DND-41 (cell line): ENCODE measurements at regions not wholly inside any gene's neighbourhood (a gene's known extent, or its start where the extent isn't known, plus 50 kb on each side); places are given as distances from the start of the nearest gene placed in this dataset.
"Not testable (repeated sequence)": the region's sequence is repeated elsewhere in the genome, so short reads cannot be mapped to it uniquely, and the experiment has no call there.

Experiments
- ATAC-seq: fragments of 200-7000 bp; cut with Tn5 transposase; 3 replicates; pipeline ENCODE4 v1.9.1; 2021; ENCODE audit warnings: low read depth; ENCODE audit not compliant: insufficient read depth
- DNase-seq: peaks from one replicate; pipeline ENCODE4 v3.0.0-alpha.2; 2020
- H2AFZ ChIP-seq: 2 replicates; pipeline ENCODE4 v1.6.0; 2012; ENCODE audit warnings: low read depth, low read length
- H3K27ac ChIP-seq: 2 replicates; pipeline ENCODE4 v1.5.1; 2012; ENCODE audit warnings: low read length, inconsistent platforms
- H3K27me3 ChIP-seq: fragments of 200-600 bp; sonication (generic); 2 replicates; pipeline ENCODE4 v1.6.0; 2012; ENCODE audit warnings: low read length, mild to moderate bottlenecking, inconsistent platforms; ENCODE audit not compliant: insufficient read depth, poor library complexity
- H3K36me3 ChIP-seq: 2 replicates; pipeline ENCODE4 v1.5.1; 2012; ENCODE audit warnings: low read length, inconsistent platforms; ENCODE audit not compliant: insufficient read depth
- H3K4me1 ChIP-seq: 2 replicates; pipeline ENCODE4 v1.5.1; 2012; ENCODE audit warnings: mild to moderate bottlenecking, low read length; ENCODE audit not compliant: insufficient read depth
- H3K4me2 ChIP-seq: 2 replicates; pipeline ENCODE4 v1.6.0; 2012; ENCODE audit warnings: mild to moderate bottlenecking, moderate library complexity, low read length, inconsistent platforms; ENCODE audit not compliant: insufficient read depth
- H3K4me3 ChIP-seq, 2 experiments: fragments of 200-600 bp in 1 of 2; shearing (Covaris generic) in 1 of 2; 2 replicates each; pipeline ENCODE4 v1.5.1; 2012 to 2016; ENCODE audit warnings: inconsistent platforms in 2 of 2, low read length in 2 of 2, mild to moderate bottlenecking in 2 of 2, low read depth in 1 of 2, moderate library complexity in 1 of 2
- H3K79me2 ChIP-seq: 2 replicates; pipeline ENCODE4 v1.6.0; 2012; ENCODE audit warnings: low read length, inconsistent platforms; ENCODE audit not compliant: insufficient read depth
- H3K9ac ChIP-seq: 2 replicates; pipeline ENCODE4 v1.6.0; 2012; ENCODE audit warnings: low read depth, mild to moderate bottlenecking, inconsistent platforms, low read length, moderate library complexity
- H3K9me3 ChIP-seq: 2 replicates; pipeline ENCODE4 v1.5.1; 2012; ENCODE audit warnings: low read length, moderate library complexity, mild to moderate bottlenecking, inconsistent platforms; ENCODE audit not compliant: insufficient read depth, severe bottlenecking
- H4K20me1 ChIP-seq: 2 replicates; pipeline ENCODE4 v1.6.0; 2012; ENCODE audit warnings: low read length; ENCODE audit not compliant: insufficient read depth
- EZH2 ChIP-seq: IDR thresholded peaks from 3 replicates; pipeline ENCODE4 v1.6.1; 2012; ENCODE audit warnings: borderline replicate concordance, low read depth, mild to moderate bottlenecking, moderate library complexity, low read length, inconsistent platforms; ENCODE audit not compliant: severe bottlenecking
- TF ChIP-seq, protein P1 (sequence below): IDR thresholded peaks from 2 replicates; pipeline ENCODE4 v1.5.1; 2012; ENCODE audit warnings: borderline replicate concordance, low read length, moderate library complexity, mild to moderate bottlenecking; ENCODE audit not compliant: poor library complexity, severe bottlenecking; ENCODE audit errors: extremely low read depth

DNA sequence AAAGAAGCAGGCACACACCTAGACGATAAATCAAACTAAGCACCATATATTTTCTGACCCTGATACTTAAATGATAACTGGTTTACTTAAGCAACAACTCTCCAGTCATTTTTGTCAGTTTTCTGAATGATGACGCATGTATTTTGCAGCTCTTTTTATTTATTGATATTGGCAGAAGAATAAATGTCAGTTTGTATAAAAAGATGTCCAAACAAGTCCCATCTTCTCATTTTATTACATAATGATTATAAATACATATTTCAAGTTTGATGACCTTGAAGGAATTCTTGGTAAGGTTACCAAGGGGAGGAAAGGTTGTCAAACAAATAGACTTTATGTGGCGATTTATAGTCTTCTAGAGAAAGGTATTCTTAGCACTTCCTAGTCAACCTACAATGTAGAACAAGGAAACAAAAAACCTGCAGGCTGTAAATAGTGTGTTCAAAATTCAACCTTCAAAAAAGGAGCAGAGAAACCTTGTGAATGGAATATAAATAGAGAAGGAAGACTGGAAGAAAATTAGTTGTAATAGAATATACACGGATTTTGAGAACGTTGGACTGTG lies 190.7 kb downstream of the JRKL start:
- ATAC-seq (no peak), DNase-seq (no peak)

DNA sequence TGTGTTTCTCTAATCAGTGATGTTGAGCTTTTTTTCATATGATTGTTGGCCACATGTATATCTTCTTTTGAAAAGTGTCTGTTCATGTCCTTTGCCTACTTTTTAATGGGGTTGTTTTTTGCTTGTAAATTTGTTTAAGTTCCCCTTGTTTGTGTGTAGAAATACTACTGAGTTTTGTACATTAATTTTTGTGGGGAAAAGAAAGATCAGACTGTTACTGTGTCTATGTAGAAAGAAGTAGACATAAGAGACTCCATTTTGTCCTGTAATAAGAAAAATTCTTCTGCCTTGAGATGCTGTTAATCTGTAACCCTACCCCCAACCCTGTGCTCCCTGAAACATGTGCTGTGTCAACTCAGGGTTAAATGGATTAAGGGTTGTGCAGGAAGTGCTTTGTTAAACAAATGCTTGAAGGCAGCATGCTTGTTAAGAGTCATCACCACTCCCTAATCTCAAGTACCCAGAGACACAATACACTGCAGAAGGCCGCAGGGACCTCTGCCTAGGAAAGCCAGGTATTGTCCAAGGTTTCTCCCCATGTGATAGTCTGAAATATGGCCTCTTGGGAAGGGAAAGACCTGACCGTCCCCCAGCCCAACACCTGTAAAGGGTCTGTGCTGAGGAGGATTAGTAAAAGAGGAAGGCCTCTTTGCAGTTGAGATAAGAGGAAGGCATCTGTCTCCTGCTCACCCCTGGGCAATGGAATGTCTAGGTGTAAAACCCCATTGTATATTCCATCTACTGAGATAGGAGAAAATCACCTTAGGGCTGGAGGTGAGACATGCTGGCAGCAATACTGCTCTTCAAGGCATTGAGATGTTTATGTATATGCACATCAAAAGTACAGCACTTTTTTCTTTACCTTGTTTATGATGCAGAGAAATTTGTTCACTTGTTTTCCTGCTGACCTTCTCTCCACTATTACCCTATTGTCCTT lies 196.4 kb downstream of the JRKL start:
- H3K36me3 ChIP-seq, H3K27me3 ChIP-seq, H3K27ac ChIP-seq, H2AFZ ChIP-seq, ATAC-seq, H3K4me3 ChIP-seq, H4K20me1 ChIP-seq, DNase-seq, H3K4me2 ChIP-seq, H3K9me3 ChIP-seq, H3K79me2 ChIP-seq, H3K4me1 ChIP-seq, H3K9ac ChIP-seq: not testable (repeated sequence)

More for the DNA sequence above, 190.7 kb downstream of the JRKL start:
- no peak overlapping the region for H3K4me2 ChIP-seq
- no peaks in the 10 kb centered on the region for H4K20me1 ChIP-seq
- no peak overlapping the region for H3K9ac ChIP-seq
- TF ChIP-seq, protein P1, sequence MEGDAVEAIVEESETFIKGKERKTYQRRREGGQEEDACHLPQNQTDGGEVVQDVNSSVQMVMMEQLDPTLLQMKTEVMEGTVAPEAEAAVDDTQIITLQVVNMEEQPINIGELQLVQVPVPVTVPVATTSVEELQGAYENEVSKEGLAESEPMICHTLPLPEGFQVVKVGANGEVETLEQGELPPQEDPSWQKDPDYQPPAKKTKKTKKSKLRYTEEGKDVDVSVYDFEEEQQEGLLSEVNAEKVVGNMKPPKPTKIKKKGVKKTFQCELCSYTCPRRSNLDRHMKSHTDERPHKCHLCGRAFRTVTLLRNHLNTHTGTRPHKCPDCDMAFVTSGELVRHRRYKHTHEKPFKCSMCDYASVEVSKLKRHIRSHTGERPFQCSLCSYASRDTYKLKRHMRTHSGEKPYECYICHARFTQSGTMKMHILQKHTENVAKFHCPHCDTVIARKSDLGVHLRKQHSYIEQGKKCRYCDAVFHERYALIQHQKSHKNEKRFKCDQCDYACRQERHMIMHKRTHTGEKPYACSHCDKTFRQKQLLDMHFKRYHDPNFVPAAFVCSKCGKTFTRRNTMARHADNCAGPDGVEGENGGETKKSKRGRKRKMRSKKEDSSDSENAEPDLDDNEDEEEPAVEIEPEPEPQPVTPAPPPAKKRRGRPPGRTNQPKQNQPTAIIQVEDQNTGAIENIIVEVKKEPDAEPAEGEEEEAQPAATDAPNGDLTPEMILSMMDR: no peak
- TF ChIP-seq EZH2: no peak
- no peaks in the 10 kb centered on the region for H3K27me3 ChIP-seq
- H3K4me3 ChIP-seq: no peak overlapping the region
- H3K79me2 ChIP-seq: no peaks in the 10 kb centered on the region
- H3K27ac ChIP-seq: no peak overlapping the region
- H2AFZ ChIP-seq: no peak overlapping the region
- no peaks in the 10 kb centered on the region for H3K36me3 ChIP-seq
- no peaks in the 10 kb centered on the region for H3K4me1 ChIP-seq
- H3K9me3 ChIP-seq: no peaks in the 10 kb centered on the region

DNA sequence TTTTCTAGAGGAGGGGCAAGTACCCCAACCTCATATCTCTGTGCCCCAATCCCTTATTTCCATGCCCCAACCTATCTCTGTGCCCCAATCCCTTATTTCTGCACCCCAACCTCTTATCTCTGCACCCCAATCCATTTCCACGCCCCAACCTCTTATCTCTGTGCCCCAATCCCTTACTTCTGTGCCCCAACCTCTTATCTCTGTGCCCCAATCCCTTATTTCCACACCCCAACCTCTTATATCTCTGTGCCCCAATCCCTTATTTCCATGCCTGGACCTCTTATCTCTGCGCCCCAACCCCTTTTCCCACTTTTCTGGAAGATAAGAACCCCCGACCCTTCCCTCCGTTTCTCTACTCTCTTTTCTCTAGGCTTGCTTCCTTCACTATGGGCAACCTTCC lies 199.0 kb downstream of the JRKL start:
- H3K27ac ChIP-seq, H3K4me3 ChIP-seq, H3K9ac ChIP-seq, H3K4me1 ChIP-seq, H2AFZ ChIP-seq, H3K79me2 ChIP-seq, ATAC-seq, H3K9me3 ChIP-seq, H3K36me3 ChIP-seq, DNase-seq, H4K20me1 ChIP-seq, H3K4me2 ChIP-seq, H3K27me3 ChIP-seq: not testable (repeated sequence)

DNA sequence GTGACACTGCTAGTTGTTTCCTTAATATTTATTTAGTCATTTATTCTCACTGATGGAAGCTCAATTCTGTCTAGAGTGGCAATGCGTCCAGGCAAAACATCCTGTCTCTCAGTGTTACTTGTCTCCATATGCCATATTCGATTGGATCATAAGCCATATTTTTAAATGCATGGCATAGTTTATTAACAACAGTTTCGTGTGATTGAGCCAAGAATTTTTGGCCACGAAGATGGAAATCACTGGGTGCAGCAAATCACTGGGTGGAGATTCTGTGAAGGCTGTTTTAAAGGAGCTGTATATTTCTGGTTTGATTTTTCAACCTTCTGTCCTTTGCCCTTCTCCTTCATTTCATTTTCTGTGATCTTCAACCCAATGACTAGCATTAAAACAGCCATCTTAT lies 205.2 kb downstream of the JRKL start:
- DNase-seq (no peak), ATAC-seq (no peak)
- Histone ChIP-seq H3K4me2 (no peak overlapping the region), H3K27ac (no peak overlapping the region), H2AFZ (no peak overlapping the region), H3K4me3 (no peak overlapping the region), H4K20me1 (no peaks in the 10 kb centered on the region), H3K9me3 (no peaks in the 10 kb centered on the region), H3K36me3 (no peaks in the 10 kb centered on the region), H3K27me3 (no peaks in the 10 kb centered on the region), H3K9ac (no peak overlapping the region), H3K79me2 (no peaks in the 10 kb centered on the region), H3K4me1 (no peaks in the 10 kb centered on the region)
- no peak for TF ChIP-seq EZH2
- TF ChIP-seq, protein P1: no peak
